Activated naive CD4-positive, alpha-beta T cell treated with anti-CD3 and anti-CD28 coated beads, Interleukin-2, amount 50 U/mL, for 72 hours (primary cell): ENCODE measurements at regions not wholly inside any gene's neighbourhood (a gene's known extent, or its start where the extent isn't known, plus 50 kb on each side); places are given as distances from the start of the nearest gene placed in this dataset.
"Not testable (repeated sequence)": the region's sequence is repeated elsewhere in the genome, so short reads cannot be mapped to it uniquely, and the experiment has no call there.

Source experiments
- ATAC-seq, 2 donors: fragments of 150-1000 bp; cut with Tn5 transposase; 2 replicates each; pipeline ENCODE4 v1.10.0; 2021; ENCODE audit warnings: mild to moderate bottlenecking in 2 of 2, moderate library complexity in 2 of 2
- DNase-seq, 2 donors: peaks; one replicate each; pipeline ENCODE4 v3.0.0; 2021 to 2022; ENCODE audit warnings: low spot score in 2 of 2
- H3K27ac Mint-ChIP-seq, 2 donors: one replicate each; pipeline ENCODE4 v1.8.0; 2022; ENCODE audit warnings: mild to moderate bottlenecking in 2 of 2, mixed read lengths in 2 of 2
- H3K36me3 Mint-ChIP-seq, 2 donors: one replicate each; pipeline ENCODE4 v1.8.0; 2022; ENCODE audit warnings: mixed read lengths in 2 of 2
- H3K9me3 Mint-ChIP-seq, 2 donors: one replicate each; pipeline ENCODE4 v1.8.0; 2022; ENCODE audit warnings: mixed read lengths in 2 of 2

DNA sequence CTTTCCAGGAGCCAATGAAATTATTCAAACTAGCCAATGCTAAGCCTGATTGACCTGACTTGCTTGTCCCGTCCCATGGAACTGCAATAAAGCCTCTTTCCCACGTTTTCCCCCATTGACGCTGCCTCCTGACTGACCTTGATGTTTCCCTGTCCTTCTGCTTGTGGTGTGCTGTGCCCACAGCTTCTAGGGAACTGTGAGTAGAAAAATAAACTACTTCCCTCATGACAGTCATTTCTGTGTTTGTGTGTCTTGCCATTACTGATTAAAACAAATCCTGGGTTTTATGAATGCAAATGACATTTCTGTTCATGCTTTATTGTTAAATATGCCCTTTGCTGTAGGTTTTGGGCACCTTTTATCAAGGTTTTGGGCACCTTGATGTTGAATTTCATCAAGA is 91.3 kb upstream of the ABI1 start:
- ATAC-seq = no peak
- no peak for DNase-seq
- Mint-ChIP-seq H3K36me3 (peaks cover 13 to 15% of the 10 kb centered on the region in 2 donors), H3K27ac (no peak overlapping the region), H3K9me3 (peaks cover 6 to 9% of the 10 kb centered on the region in 2 donors)

DNA sequence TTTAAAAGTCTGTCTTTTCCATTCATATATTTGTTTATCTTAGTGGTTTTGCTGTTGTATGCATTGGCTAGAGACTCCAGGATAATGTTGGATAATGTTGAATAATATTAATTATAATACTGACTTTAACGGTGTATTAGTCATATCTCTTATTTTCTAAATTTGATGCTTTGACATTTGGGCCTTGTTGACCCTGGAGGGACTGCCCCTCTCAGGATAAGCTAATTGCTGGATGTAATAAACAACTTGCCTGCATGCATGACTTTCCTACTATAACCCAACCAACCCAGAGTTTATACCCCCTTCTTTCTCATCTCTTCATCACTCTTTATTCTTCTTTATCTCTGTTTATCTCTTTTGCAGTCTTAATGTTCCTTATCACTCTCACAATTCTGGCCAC is 90.9 kb upstream of the ABI1 start:
- DNase-seq (no peak), ATAC-seq (no peak)
- peaks cover 13 to 15% of the 10 kb centered on the region in 2 donors for H3K36me3 Mint-ChIP-seq
- H3K9me3 Mint-ChIP-seq = peaks cover 6 to 9% of the 10 kb centered on the region in 2 donors
- H3K27ac Mint-ChIP-seq = no peak overlapping the region

DNA sequence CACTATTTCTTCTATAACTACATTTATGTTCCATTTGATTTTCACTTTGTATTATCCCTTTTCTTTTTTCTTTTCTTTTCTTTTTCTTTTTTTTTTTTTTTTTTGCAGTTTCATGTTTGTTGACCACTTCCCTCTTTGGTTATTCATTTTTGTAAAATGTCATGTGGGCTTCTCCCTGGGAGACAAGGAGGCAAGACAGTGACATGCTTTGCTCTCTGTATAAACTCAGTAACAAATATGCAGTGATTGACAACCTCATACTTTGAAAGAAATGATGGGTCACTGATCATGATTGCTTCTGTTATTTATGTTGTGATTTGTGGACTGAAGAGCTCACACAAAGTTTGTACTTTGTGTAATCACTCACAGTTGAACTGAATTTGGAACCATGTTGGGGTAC is 90.2 kb upstream of the ABI1 start:
- peaks cover 6 to 9% of the 10 kb centered on the region in 2 donors for H3K9me3 Mint-ChIP-seq
- ATAC-seq (no peak), DNase-seq (no peak)
- H3K36me3 Mint-ChIP-seq = peaks cover 13 to 15% of the 10 kb centered on the region in 2 donors
- H3K27ac Mint-ChIP-seq = no peak overlapping the region

DNA sequence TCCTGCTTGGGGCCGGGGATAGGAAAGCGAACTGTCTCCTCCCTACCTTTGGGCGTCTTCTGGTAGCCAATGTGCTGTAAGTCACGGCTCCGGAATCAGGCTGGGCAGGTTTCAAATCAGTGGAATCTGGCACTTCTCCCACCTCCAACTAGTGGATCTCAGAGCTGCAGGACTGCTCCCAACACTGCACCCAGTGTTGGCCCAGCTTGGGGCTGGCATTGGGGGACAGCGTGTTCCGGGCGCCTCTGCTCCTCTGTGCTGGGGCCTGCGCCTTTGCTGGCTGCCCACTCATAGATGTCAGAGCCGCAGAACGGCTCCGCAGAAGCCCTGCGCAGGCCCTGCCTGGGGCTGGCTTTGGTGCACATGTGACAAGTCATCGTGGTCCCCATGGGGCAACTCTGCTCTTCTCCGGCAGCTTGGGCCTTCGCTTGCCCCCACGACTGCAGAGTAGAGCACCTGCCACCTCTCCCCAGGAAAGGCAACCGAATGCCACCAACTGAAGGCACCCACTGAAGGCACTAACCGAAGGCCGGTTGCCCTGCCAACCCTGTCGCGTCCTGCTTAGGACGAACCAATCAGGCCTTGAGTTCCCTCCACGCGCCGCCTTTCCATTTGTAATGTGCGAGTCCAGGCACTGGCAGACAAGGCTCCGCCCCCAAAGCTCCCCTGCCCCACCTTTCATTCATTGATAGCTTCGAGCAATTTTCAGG is 85.5 kb upstream of the ABI1 start:
- Mint-ChIP-seq H3K9me3 (peaks cover 6 to 9% of the 10 kb centered on the region in 2 donors), H3K36me3 (peaks cover 13 to 15% of the 10 kb centered on the region in 2 donors), H3K27ac (no peak overlapping the region)
- no peak for DNase-seq
- ATAC-seq = no peak

DNA sequence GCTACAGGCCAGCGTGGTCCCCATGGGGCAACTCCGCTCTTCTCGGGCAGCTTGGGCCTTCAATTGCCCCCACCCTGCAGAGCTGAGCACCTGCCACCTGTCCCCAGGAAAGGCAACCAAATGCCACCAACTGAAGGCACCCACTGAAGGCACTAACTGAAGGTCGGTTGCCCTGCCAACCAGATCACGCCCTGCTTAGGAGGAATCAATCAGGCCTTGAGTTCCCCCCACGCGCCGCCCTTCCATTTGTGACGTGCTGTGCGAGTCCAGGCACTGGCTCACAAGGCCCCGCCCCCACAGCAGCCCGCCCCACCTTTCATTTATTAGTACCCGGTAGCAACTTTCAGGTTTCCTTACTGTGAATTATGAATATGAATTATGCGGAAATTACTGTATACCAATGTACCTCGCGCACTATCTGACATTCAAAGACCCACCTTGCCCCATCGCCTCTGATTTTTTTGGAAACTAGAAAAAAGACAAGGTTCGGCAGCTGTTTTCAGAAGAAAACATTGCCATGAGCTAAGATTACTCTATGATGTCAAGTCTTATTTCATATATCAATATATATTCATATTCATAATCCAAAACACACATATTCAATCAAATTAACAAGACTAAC is 83.6 kb upstream of the ABI1 start:
- DNase-seq (no peak), ATAC-seq (peak; percentile 63 to 69)
- no peak overlapping the region for H3K27ac Mint-ChIP-seq
- H3K36me3 Mint-ChIP-seq = no peaks in the 10 kb centered on the region
- no peaks in the 10 kb centered on the region for H3K9me3 Mint-ChIP-seq

DNA sequence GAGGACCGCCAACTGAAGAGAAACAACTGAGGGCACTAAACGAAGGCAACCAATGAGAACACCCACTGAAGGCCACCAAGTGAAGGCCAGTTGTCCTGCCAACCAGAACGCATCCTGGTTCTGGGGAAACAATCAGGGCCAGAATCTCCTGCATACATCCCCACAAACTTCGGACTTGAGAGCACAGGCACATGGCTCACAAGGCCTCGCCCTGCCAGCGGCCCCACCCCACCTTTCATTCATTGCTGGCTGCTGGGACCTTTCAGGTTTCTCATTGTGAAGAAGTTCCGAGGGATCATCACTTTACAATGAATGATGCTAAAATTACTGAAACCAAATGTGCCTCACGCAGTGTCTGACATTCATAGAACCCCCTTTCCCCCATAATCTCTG is 79.2 kb upstream of the ABI1 start:
- H3K36me3 Mint-ChIP-seq = no peaks in the 10 kb centered on the region
- ATAC-seq = no peak
- no peak for DNase-seq
- H3K9me3 Mint-ChIP-seq = no peaks in the 10 kb centered on the region
- H3K27ac Mint-ChIP-seq = no peak overlapping the region

DNA sequence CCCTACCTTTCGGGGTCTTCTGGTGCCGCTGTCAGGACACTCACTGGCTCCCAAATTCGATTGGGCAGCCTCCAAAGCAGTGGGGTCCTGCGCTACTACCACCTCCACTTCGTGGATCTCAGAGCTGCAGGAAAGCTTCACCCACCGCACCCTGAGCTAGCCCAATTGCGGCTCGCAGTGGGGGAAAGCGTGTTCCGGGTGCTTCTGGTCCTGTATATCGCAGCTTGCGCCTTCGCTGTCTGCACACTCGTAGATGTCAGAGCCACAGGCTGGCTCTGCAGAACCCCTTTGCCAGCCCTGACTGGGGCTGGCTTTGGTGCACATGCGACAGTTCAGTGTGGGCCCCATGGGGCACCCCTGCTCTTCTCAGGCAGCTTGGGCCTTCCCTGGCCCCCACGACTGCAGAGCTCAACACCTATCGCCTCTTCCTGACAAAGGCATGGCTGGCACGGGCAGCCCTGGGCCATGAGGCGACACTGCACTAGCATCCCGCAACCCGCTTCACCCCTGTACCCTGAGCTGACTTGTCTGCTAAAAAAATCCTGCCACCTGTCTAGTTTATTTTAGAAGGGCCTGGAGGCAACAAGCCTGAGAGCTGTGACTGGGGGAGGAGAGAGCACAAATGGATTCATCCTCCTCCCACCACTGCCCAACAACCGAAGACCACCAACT is 78.7 kb upstream of the ABI1 start:
- DNase-seq = no peak
- no peak overlapping the region for H3K27ac Mint-ChIP-seq
- H3K36me3 Mint-ChIP-seq = no peaks in the 10 kb centered on the region
- no peaks in the 10 kb centered on the region for H3K9me3 Mint-ChIP-seq
- no peak for ATAC-seq

DNA sequence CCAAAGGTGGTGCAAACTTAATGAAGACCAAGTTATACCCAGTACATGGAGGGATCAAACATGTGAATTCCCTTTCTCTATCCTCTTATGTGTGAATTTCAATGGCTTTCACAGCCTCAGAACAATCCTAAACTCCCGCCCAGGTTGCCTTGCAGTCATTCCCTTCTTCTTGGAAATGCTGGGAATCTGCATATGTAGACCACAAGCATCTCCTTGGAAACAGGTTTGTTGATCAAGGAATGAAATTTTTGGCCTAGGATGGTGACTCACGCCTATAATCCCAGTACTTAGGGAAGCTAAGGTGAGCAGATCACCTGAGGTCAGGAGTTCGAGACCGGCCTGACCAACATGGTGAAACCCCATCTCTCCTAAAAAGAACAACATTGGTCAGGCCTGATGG is 77.8 kb upstream of the ABI1 start:
- no peak for ATAC-seq
- Mint-ChIP-seq H3K36me3 (no peaks in the 10 kb centered on the region), H3K9me3 (no peaks in the 10 kb centered on the region), H3K27ac (no peak overlapping the region)
- no peak for DNase-seq

DNA sequence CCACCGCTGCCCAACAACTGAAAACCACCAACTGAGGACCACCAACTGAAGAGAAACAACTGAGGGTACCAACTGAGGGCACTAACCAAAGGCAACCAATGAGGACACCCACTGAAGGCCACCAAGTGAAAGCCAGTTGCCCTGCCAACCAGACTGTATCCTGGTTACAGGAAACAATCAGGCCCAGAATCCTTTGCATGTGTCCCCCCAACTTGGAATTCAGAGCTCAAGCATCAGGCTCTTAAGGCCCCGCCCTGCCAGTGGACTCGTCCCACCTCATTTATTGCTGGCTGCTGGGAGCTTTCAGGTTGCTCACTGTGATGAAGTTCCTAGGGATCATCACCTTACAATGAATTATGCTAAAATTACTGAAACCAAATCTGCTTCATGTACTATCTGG is 76.6 kb upstream of the ABI1 start:
- Mint-ChIP-seq H3K9me3 (no peaks in the 10 kb centered on the region), H3K27ac (no peak overlapping the region), H3K36me3 (no peaks in the 10 kb centered on the region)
- no peak for DNase-seq
- no peak for ATAC-seq

DNA sequence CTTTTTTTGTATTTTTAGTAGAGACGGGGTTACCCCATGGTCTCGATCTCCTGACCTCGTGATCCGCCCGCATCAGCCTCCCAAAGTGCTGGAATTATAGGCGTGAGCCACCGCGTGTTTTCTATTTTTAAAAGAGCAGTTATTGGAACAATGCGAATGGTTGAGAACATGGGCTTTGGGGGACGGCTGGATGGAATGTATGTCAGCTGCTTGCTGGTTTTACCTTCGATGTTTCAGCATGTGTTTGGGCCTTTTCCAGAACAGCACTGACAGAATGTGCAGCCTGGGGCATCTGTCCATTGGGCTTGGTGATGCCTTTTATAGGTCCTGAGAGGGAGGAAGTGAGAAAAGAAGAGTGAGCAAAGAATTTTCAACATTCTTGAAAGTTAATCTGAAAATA is 73.4 kb upstream of the ABI1 start:
- not testable (repeated sequence) for ATAC-seq, H3K9me3 Mint-ChIP-seq, DNase-seq, H3K36me3 Mint-ChIP-seq, H3K27ac Mint-ChIP-seq

DNA sequence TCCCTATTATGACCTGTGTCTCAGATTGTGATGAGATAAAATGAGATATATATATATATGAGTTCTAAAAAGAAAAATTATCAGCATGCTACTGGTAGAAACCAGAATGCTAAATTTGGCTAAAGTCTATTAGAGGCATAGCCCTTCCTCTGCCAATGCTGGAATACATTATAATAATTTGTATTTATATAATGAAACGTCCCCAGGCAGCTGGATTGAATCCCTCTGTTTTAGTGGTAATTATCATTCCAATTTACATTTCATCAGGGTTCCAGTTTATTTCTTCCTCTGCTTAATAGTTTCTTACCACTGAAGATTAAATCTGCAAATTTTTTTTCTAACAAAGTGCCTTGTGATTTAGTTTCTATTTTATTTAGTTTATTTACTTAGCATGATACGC is 71.8 kb upstream of the ABI1 start:
- no peaks in the 10 kb centered on the region for H3K36me3 Mint-ChIP-seq
- H3K9me3 Mint-ChIP-seq = no peaks in the 10 kb centered on the region
- ATAC-seq = no peak
- DNase-seq = no peak
- no peak overlapping the region for H3K27ac Mint-ChIP-seq

DNA sequence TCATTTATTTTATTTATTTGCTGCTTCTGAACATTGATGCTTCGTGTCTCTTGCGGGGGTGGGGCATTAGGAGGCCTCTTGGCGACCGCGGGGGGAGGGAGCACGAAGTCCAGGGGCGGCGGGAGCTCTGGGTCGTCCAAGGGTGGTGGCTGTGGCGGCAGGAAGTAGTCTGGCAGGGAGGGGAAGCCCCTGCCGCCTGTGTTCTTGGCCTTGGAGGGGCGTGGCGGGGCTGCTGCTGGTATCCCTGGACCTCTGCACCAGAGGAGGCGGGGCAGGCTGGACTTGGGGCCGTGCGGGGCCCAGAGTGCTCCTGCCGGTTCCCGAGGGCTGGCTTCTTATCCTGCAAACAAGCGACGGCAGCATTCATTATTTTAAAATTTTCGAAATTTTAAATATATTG is 70.5 kb upstream of the ABI1 start:
- ATAC-seq = peak in 1 of 2 donors; percentile 40
- DNase-seq = no peak
- Mint-ChIP-seq H3K36me3 (no peaks in the 10 kb centered on the region), H3K9me3 (no peaks in the 10 kb centered on the region), H3K27ac (no peak overlapping the region)

DNA sequence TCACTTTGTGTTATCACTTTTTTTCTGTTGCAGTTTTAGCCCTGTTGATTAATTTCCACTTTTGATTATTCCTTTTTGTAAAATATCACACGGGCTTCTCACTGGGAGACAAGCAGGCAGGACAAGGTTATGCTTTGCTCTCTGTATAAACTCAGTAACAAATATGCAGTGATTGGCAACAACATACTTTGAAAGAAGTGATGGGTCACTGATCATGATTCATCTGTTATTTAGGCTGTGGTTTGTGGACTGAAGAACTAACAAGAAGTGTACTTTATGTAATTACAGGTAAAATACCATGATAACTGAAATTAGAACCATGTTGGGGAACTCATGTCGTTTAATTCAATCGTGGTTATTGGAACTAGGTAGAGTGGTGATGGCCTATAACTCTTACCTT is 62.1 kb upstream of the ABI1 start:
- not testable (repeated sequence) for H3K36me3 Mint-ChIP-seq, ATAC-seq, H3K9me3 Mint-ChIP-seq, DNase-seq, H3K27ac Mint-ChIP-seq

DNA sequence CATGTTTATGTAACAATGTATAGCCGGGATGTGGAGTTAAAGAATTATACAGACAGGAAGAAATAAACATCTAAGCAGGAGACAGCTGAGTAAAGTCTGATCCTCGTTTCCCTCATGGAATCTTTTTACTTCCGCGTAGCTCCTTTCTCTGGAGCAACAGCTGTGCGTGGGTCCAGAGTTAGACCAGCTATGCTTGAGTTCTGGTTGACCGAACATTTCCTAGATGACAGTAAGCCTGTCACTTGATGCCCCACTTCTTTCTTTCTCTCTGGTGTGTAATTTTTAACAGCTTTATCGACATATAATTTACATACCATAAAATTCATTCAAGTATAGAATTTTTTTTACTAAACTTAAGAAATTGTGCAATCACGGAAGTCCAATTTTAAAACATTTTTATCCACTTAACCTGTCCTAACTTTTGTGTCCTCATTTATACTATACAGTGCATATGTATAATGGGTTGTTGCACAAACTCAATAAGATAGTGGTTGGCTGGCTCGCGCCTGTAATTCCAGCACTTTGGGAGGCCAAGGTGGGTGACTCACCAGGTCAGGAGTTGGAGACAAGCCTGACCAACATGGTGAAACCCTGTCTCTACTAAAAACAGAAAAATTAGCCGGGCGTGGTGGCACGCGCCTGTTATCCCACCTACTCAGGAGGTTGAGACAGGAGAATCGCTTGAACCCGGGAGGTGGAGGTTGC is 58.5 kb upstream of the ABI1 start:
- not testable (repeated sequence) for H3K27ac Mint-ChIP-seq, DNase-seq, ATAC-seq, H3K9me3 Mint-ChIP-seq, H3K36me3 Mint-ChIP-seq

DNA sequence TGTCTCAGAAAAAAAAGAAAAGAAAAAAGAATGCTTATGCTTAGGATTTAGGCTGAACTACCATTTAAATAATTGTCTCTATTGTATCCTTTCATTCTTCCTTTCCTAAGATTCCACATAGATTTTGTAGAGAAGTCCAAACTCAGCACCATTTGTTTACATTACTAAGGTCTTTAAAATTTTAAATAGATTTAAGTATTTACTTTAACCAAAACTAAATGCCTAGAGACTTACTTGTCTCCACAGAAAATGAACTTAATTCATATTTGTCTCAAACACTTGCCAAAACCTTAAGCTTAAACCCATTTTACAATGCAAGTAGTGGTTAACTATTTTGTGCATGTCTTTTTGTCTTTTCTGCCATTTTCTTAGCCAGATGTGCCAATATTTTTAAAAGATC is 54.1 kb upstream of the ABI1 start:
- H3K27ac Mint-ChIP-seq = no peak overlapping the region
- no peaks in the 10 kb centered on the region for H3K36me3 Mint-ChIP-seq
- no peak for ATAC-seq
- no peaks in the 10 kb centered on the region for H3K9me3 Mint-ChIP-seq
- DNase-seq = no peak

DNA sequence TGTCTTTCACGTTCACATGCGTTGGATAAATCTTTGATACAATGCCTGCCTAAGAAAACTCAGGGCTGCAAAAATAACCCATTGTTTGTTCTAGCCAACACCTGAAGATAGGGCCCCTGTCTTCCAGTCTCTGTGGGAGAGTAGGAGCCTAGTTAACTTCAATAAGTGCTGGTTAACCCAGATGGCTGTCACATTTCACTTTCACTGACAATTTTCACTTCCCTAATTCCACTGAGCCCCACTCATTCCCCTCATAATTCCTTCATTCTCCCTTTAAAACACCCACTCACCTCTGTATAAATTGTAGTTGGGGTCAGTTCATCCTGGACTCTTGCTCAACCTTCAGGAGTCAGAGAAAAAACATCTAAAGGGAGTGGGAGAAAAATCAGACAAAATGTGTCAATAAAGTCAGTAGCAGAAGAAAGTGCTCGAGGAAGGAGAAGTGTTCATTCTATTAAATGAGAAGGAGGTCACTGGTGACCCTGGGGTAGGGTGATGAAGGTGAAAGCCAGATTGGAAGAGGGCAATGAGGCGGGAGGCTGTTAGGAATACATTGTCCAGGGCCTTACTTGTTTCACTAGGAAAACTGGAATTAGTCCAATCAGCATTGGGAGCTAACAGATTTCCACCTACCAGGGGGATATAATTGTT is 51.2 kb upstream of the ABI1 start:
- no peaks in the 10 kb centered on the region for H3K36me3 Mint-ChIP-seq
- DNase-seq (no peak), ATAC-seq (no peak)
- H3K27ac Mint-ChIP-seq = no peak overlapping the region
- H3K9me3 Mint-ChIP-seq = no peaks in the 10 kb centered on the region
